Neural progenitor cell (in vitro differentiated cells): ENCODE measurements at regions not wholly inside any gene's neighbourhood (a gene's known extent, or its start where the extent isn't known, plus 50 kb on each side); places are given as distances from the start of the nearest gene placed in this dataset.

Experiments used
- CTCF ChIP-seq: fragments of 200-600 bp; sonication (generic); IDR thresholded peaks from 2 replicates; pipeline ENCODE4 v1.5.1; 2017; ENCODE audit warnings: antibody characterized with exemption, mild to moderate bottlenecking
- EZH2 ChIP-seq: fragments of 200-600 bp; sonication (generic); IDR thresholded peaks from 2 replicates; pipeline ENCODE4 v1.6.1; 2017; ENCODE audit warnings: antibody characterized with exemption, mild to moderate bottlenecking, moderate library complexity
- EZH2phosphoT487 ChIP-seq: fragments of 200-600 bp; sonication (generic); IDR thresholded peaks from 2 replicates; pipeline ENCODE4 v1.6.1; 2017; ENCODE audit warnings: antibody characterized with exemption

- TF ChIP-seq CTCF (no peak), EZH2 (no peak), EZH2phosphoT487 (no peak)
These were observed 154.1 kb upstream of the CDH12 start for GRCh38 chr5:23007236-23007635.
